Colonic mucosa (tissue), 4 donors: ENCODE measurements at regions not wholly inside any gene's neighbourhood (a gene's known extent, or its start where the extent isn't known, plus 50 kb on each side); places are given as distances from the start of the nearest gene placed in this dataset.

Experiments used
- DNase-seq: peaks from one replicate; pipeline ENCODE4 v3.0.0-alpha.2; 2020
- H3K27ac ChIP-seq: fragments of 200-600 bp; one replicate; pipeline ENCODE4 v1.8.0; 2021
- H3K27me3 ChIP-seq: fragments of 200-600 bp; one replicate; pipeline ENCODE4 v1.8.0; 2021
- H3K36me3 ChIP-seq: fragments of 200-600 bp; one replicate; pipeline ENCODE4 v1.8.0; 2021
- H3K4me1 ChIP-seq: fragments of 200-600 bp; one replicate; pipeline ENCODE4 v1.8.0; 2021; ENCODE audit warnings: mild to moderate bottlenecking
- H3K4me3 ChIP-seq: fragments of 200-600 bp; one replicate; pipeline ENCODE4 v1.8.0; 2021
- H3K9ac ChIP-seq, 2 donors: one replicate each; pipeline ENCODE4 v1.7.0; 2013; ENCODE audit warnings: control low read depth in 2 of 2, low read depth in 2 of 2, low read length in 2 of 2
- H3K9me3 ChIP-seq: fragments of 200-600 bp; one replicate; pipeline ENCODE4 v1.8.0; 2021
- CTCF ChIP-seq: fragments of 200-600 bp; IDR thresholded peaks from one replicate; pipeline ENCODE4 v1.8.0; 2022; ENCODE audit warnings: antibody characterized with exemption, mild to moderate bottlenecking
- intact Hi-C: fragments of 100-400 bp; cut with DNase I; formaldehyde crosslinking; loops from one replicate; pipeline ENCODE4 v1.14.1; 2022
- donor health status: healthy.
- donor health status: DM: no; HTN: no; CAD: no.
- donor health status: DM: no; HTN: no; CAD: no.

- H3K9ac ChIP-seq, result no peak overlapping the region
- H3K9me3 ChIP-seq, result no peaks in the 10 kb centered on the region
- no peak for DNase-seq
- H3K4me1 ChIP-seq, result no peaks in the 10 kb centered on the region
- no peak overlapping the region for H3K27ac ChIP-seq
- intact Hi-C loops, result no loop called here
- H3K36me3 ChIP-seq, result no peaks in the 10 kb centered on the region
- TF ChIP-seq CTCF, result no peak
- no peak overlapping the region for H3K4me3 ChIP-seq
- H3K27me3 ChIP-seq, result no peaks in the 10 kb centered on the region
Observed at GRCh38 chr11:122213171-122213570, 97.2 kb upstream of the BLID start.

DNA sequence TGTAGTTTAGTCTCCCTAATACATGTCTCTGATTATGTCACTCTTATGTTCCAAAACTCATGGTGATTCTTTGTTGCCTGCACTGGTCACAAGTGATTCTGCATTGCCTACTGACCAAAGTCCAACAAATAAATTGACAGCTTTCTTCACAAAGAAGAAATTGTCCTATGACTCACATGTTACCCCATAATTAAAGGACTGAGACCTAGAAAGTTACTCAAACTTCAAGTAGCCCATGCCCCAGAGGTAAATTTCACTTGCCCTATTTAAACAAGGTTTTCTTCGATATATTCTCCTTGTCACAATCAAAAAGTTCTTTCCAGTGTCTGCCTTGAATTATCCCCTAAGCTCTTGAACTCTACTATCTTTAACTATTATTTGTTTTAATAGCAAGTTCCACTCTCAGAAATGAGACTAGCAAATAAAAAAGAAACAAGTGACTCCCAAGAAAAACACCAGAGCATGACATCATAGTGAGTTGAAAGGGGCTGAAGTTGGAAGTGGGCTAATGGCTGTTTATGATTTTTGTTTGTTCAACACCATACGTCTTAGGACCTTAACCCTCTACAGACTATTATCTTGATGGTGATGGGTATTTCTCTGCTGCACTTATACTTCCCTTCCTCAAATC is 94.5 kb upstream of the BLID start:
- Histone ChIP-seq H3K36me3 (no peaks in the 10 kb centered on the region), H3K27me3 (no peaks in the 10 kb centered on the region), H3K4me3 (no peak overlapping the region), H3K27ac (no peak overlapping the region), H3K9me3 (no peaks in the 10 kb centered on the region), H3K9ac (no peak overlapping the region), H3K4me1 (no peaks in the 10 kb centered on the region)
- TF ChIP-seq CTCF, result no peak
- no peak for DNase-seq
- intact Hi-C loops, result no loop called here

DNA sequence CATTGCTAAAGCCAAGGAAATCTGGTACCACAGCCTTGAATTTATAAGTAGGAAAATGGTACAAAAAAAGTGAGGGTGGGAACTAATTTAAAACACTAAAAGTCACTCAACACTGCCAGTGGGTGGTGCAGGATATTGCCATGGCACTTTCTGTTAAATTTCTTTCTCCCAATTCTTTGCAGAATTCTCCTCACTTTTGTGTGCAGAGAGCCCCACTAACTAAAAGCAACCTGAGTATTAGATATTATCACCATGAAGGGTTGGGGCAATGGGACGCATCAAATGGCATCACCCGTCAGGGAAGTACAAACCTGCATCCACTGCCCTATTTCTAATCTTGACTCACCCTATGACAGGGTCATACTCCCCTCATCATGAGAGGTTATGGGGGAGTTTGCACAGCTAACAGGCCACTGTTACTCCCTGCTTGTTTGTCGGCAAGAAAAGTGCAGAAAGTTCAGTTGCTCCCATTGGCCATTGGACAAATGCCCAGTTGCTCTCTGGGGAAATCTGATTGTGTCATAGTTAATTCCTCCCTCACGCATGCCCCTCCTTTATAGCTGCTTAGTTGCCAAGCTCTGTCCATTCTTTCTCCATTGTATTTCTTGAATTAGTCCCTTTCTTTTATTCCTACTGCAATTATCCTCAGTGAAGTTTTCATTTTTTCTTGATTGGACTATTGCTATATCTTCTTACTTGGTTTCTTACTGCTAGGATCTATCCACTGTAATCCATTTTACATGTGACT is 93.8 kb upstream of the BLID start:
- Histone ChIP-seq H3K36me3 (no peaks in the 10 kb centered on the region), H3K4me1 (no peaks in the 10 kb centered on the region), H3K27me3 (no peaks in the 10 kb centered on the region), H3K9me3 (no peaks in the 10 kb centered on the region), H3K27ac (no peak overlapping the region), H3K4me3 (no peak overlapping the region), H3K9ac (no peak overlapping the region)
- DNase-seq, result peak; percentile 57
- intact Hi-C loops, result no loop called here
- TF ChIP-seq CTCF, result no peak

- no peaks in the 10 kb centered on the region for H3K36me3 ChIP-seq
- H3K9ac ChIP-seq, result no peak overlapping the region
- DNase-seq, result no peak
- H3K9me3 ChIP-seq, result no peaks in the 10 kb centered on the region
- no peaks in the 10 kb centered on the region for H3K27me3 ChIP-seq
- TF ChIP-seq CTCF, result no peak
- no peaks in the 10 kb centered on the region for H3K4me1 ChIP-seq
- intact Hi-C loops, result no loop called here
- H3K27ac ChIP-seq, result no peak overlapping the region
- no peak overlapping the region for H3K4me3 ChIP-seq
Observed at GRCh38 chr11:122207921-122208764, 92.1 kb upstream of the BLID start.

GRCh38 chr11:122207505-122207904 is 91.5 kb upstream of the BLID start:
- peaks cover 6% of the 10 kb centered on the region for H3K4me1 ChIP-seq
- no peak overlapping the region for H3K9ac ChIP-seq
- no peak overlapping the region for H3K4me3 ChIP-seq
- H3K27me3 ChIP-seq, result no peaks in the 10 kb centered on the region
- TF ChIP-seq CTCF, result no peak
- intact Hi-C loops, result no loop called here
- no peaks in the 10 kb centered on the region for H3K9me3 ChIP-seq
- DNase-seq, result no peak
- H3K36me3 ChIP-seq, result no peaks in the 10 kb centered on the region
- H3K27ac ChIP-seq, result no peak overlapping the region
